CD4-positive, alpha-beta T cell (primary cell): ENCODE measurements at regions not wholly inside any gene's neighbourhood (a gene's known extent, or its start where the extent isn't known, plus 50 kb on each side); places are given as distances from the start of the nearest gene placed in this dataset.

Source experiments
- ATAC-seq: fragments of 200-7000 bp; cut with Tn5 transposase; one replicate; pipeline ENCODE4 v1.10.0; 2022; ENCODE audit warnings: mild to moderate bottlenecking; ENCODE audit not compliant: poor library complexity
- CTCF ChIA-PET: fragments of 350-600 bp; sonication (Branson Sonifier 250); formaldehyde crosslinking; loops from one replicate; lab custom pipeline; 2021; ENCODE audit warnings: antibody characterized with exemption, inconsistent platforms; lab: Charles Lee
- POLR2A ChIA-PET: fragments of 350-600 bp; sonication (Branson Sonifier 250); formaldehyde crosslinking; loops from one replicate; lab custom pipeline; 2021; ENCODE audit warnings: antibody characterized with exemption, inconsistent platforms; lab: Charles Lee
- DNase-seq, 14 experiments: peaks; one replicate each; pipeline ENCODE4 v3.0.0-alpha.2; 2013 to 2020; ENCODE audit warnings: mixed read lengths in 2 of 14
- H3K27ac ChIP-seq, 2 donors: one replicate each; pipeline versions ENCODE4 v1.5.1 to v1.7.0; 2013; ENCODE audit warnings: low read length in 2 of 2, low read depth in 1 of 2, mild to moderate bottlenecking in 1 of 2
- H3K27me3 ChIP-seq, 2 experiments: 1 replicate in 1 of 2; 2 replicates in 1 of 2; pipeline versions ENCODE4 v1.6.1 to v1.7.0; 2013; ENCODE audit warnings: low read length in 2 of 2, control low read depth in 1 of 2, mild to moderate bottlenecking in 1 of 2, moderate library complexity in 1 of 2; ENCODE audit not compliant: insufficient read depth in 2 of 2, control insufficient read depth in 1 of 2
- H3K36me3 ChIP-seq: one replicate; pipeline ENCODE4 v1.6.1; 2013; ENCODE audit warnings: low read length, control low read depth; ENCODE audit not compliant: insufficient read depth
- H3K4me1 ChIP-seq: one replicate; pipeline ENCODE4 v1.6.1; 2013; ENCODE audit warnings: low read length, control low read depth; ENCODE audit not compliant: insufficient read depth
- H3K4me3 ChIP-seq: one replicate; pipeline ENCODE4 v1.5.1; 2013; ENCODE audit warnings: mild to moderate bottlenecking, low read length, moderate library complexity
- H3K9me3 ChIP-seq, 2 experiments: 1 replicate in 1 of 2; 2 replicates in 1 of 2; pipeline versions ENCODE4 v1.6.1 to v1.7.0; 2013; ENCODE audit warnings: low read length in 2 of 2, mild to moderate bottlenecking in 2 of 2, control low read depth in 1 of 2, moderate library complexity in 1 of 2; ENCODE audit not compliant: control insufficient read depth in 1 of 2, insufficient read depth in 1 of 2
- H3K27ac Mint-ChIP-seq: one replicate; pipeline ENCODE4 v1.8.0; 2020; ENCODE audit warnings: mixed read lengths
- H3K27me3 Mint-ChIP-seq: one replicate; pipeline ENCODE4 v1.8.0; 2021; ENCODE audit warnings: mixed read lengths
- H3K36me3 Mint-ChIP-seq: one replicate; pipeline ENCODE4 v1.8.0; 2021; ENCODE audit warnings: low read depth, mixed read lengths
- H3K4me1 Mint-ChIP-seq: one replicate; pipeline ENCODE4 v1.8.0; 2021; ENCODE audit warnings: low read depth, mixed read lengths
- H3K4me3 Mint-ChIP-seq: one replicate; pipeline ENCODE4 v1.8.0; 2020; ENCODE audit warnings: mild to moderate bottlenecking, mixed read lengths
- H3K9me3 Mint-ChIP-seq: one replicate; pipeline ENCODE4 v1.8.0; 2020; ENCODE audit warnings: mixed read lengths
- CTCF ChIP-seq: fragments of 200-600 bp; IDR thresholded peaks from one replicate; pipeline ENCODE4 v1.8.0; 2022; ENCODE audit warnings: antibody characterized with exemption, mild to moderate bottlenecking
- intact Hi-C, 2 experiments: fragments of 100-400 bp; cut with DNase I in 1 of 2; cut with micrococcal nuclease in 1 of 2; formaldehyde crosslinking; loops; one replicate each; pipeline versions ENCODE4 v1.15.1 to v1.9.0; 2023 to 2025; cut with DNase I, micrococcal nuclease

- Mint-ChIP-seq H3K9me3 (no peaks in the 10 kb centered on the region), H3K36me3 (no peaks in the 10 kb centered on the region), H3K4me1 (no peaks in the 10 kb centered on the region), H3K4me3 (no peak overlapping the region), H3K27me3 (no peaks in the 10 kb centered on the region), H3K27ac (no peak overlapping the region)
- no peak for TF ChIP-seq CTCF
- no peaks in the 10 kb centered on the region for H3K4me1 ChIP-seq
- H3K27ac ChIP-seq = no peak overlapping the region
- POLR2A ChIA-PET = no interaction called here
- ATAC-seq (no peak), DNase-seq (no peak)
- intact Hi-C loops = no loop called here
- CTCF ChIA-PET = no interaction called here
- H3K9me3 ChIP-seq = no peaks in the 10 kb centered on the region
- H3K36me3 ChIP-seq = no peaks in the 10 kb centered on the region
- H3K27me3 ChIP-seq = no peaks in the 10 kb centered on the region
- H3K4me3 ChIP-seq = no peak overlapping the region
Observed at GRCh38 chr5:168239325-168239724, 52.1 kb upstream of the WWC1 start.
